H54 (cell line): ENCODE measurements at regions not wholly inside any gene's neighbourhood (a gene's known extent, or its start where the extent isn't known, plus 50 kb on each side); places are given as distances from the start of the nearest gene placed in this dataset.

Experiments used
- DNase-seq: peaks from one replicate; pipeline ENCODE4 v3.0.0; 2011; ENCODE audit warnings: low spot score, mixed read lengths; ENCODE audit not compliant: insufficient read length
- FAIRE-seq: peaks from 3 replicates; lab custom pipeline; 2011; peaks lifted over from hg19 to GRCh38; lab: Jason Lieb, UNC
- POLR2A ChIP-seq: IDR thresholded peaks from 2 replicates; pipeline ENCODE4 v1.6.1; 2011; ENCODE audit warnings: low read depth, mild to moderate bottlenecking, low read length

DNA sequence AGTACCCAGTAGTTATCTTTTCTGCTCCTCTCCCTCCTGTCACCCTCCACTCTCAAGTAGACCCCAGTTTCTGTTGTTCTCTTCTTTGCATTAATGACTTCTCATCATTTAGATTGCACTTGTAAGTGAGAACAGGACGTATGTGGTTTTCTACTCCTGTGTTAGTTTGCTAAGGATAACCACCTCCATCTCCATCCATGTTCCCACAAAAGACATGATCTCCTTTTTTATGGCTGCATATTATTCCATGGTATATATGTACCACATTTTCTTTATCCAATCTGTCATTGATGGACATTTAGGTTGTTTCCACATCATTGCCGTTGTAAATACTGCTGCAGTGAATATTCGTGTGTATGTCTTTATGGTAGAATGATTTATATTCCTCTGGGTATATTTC lies 1346.5 kb downstream of the MRPL39 start:
- DNase-seq (no peak), FAIRE-seq (no peak)
- no peak for TF ChIP-seq POLR2A

DNA sequence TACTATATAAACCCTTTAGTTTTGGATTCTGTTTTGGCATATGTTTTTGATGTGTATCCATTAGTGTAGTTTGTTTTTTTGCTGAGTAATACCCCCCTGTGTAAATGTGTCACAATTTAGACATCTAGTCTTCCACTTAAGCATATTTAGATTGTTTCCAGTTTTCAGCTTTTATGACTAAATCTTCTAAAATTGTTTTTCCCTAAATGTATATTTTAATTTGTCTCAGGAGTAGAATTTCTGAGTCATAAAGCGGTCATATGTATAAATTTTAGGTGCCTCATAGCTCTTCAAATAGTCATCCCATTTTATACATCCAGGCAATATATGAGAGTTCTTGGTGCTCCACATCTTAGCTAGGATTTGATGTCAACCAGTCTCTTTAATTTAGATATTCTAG lies 1348.0 kb downstream of the MRPL39 start:
- DNase-seq (no peak), FAIRE-seq (no peak)
- TF ChIP-seq POLR2A, result no peak

DNA sequence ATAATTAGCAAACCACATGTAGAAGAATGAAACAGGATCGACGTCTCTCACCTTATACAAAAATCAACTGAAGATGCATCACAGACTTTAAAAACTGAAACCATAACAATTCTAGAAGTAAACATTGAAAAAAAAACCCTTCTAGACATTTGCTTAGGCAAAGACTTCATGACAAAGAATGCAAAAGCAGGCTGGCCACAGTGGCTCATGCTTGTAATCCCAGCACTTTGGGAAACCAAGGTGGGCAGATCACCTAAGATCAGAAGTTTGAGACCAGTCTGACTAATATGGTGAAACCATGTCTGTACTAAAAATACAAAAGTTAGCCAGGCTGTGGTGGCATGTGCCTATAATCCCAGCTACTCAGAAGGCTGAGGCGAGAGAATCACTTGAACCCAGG lies 1351.7 kb downstream of the MRPL39 start:
- FAIRE-seq (no peak), DNase-seq (no peak)
- TF ChIP-seq POLR2A, result no peak

DNA sequence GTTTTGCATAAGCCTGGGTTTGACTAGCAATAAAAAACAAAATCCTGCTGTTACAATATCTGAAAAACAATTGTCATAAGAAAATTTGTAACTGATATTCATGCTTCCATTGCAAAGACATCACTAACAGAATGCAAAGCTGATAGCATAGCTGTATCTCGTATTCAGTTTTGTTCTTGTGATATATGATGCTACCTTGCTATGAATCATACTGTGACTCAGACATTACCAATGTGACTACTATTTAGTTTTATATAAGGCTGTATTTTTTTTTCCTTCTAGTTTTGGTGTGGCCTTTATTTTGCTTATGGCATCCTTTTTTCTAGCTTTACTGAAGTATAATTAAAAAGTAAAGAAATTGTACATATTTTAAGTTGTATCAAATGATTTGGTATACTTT lies 1381.8 kb downstream of the MRPL39 start:
- DNase-seq (no peak), FAIRE-seq (no peak)
- no peak for TF ChIP-seq POLR2A

DNA sequence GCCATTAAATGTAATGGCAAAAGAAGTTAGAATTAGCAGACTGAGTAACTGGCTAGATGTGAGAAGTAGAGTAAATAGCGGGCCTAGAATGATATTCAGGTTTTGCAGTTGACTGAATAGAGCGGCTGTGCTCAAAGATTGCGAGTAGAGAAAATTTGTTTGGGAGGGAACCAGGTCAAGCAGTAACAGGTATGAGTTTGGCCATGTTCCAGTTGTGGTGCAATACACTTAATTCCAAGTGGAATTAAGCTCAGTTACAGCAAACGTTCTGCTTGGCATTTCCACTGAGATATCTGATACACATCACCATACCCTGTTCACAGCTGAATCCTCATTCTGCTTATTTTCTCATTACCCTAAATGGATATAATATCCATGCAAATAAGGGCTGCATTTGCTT lies 1382.9 kb downstream of the MRPL39 start:
- no peak for DNase-seq
- FAIRE-seq, result no peak
- no peak for TF ChIP-seq POLR2A

DNA sequence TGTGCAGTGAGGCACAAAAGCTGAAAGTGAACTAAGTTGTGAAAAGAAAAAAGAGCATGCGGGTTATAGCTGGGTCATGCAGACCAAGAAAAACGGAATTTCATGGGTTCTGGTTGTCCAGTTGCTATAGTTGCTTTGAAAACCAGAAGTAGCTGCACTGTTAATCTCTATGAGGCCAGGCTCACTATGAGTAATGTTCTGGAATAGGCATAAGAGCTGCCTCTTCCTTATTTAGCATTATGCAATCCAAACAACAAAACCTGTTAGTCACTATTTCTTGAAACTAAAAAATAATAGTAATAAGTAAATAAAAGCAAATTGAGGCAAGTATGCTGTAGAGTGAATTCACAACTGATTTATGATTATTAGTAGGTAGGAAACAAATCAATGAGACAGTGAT lies 1383.7 kb downstream of the MRPL39 start:
- TF ChIP-seq POLR2A, result no peak
- FAIRE-seq (no peak), DNase-seq (no peak)

DNA sequence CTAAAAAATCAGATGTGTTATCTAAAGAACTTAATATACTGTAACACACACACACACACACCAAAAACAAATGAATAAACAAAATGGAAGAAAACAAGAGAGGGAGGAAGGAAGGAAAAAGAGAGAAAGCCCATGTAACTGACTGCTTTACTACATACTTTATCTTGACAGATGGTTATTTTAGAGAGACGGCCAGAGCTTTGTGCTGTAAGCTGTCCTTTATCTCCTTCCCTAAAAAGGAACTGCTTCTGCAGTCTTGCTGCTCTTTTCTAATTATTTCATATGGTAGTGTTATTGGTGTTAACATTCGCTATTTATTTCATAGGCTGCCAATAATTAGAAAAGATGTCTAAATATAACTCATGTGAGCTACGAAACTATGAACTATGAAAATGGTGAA lies 1384.6 kb downstream of the MRPL39 start:
- FAIRE-seq (no peak), DNase-seq (no peak)
- TF ChIP-seq POLR2A, result no peak

DNA sequence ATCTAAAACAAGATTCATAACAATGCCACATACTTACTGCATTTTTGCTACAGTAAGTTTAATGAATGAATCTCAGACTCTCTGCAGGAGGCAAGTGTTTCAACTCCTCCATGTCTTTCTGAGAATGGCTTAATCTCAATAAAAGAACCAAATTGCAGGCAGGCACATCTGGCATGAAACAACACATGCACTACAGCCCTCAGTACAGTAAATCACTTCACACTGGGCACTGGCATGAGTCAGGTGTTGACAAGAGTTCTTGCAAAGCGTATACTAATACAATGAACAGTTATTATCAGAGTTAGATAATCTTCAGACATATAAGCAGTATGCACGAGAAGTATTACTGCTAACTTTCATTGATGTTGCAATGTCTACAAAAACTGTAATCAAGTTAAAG lies 1386.8 kb downstream of the MRPL39 start:
- no peak for DNase-seq
- FAIRE-seq, result no peak
- no peak for TF ChIP-seq POLR2A

DNA sequence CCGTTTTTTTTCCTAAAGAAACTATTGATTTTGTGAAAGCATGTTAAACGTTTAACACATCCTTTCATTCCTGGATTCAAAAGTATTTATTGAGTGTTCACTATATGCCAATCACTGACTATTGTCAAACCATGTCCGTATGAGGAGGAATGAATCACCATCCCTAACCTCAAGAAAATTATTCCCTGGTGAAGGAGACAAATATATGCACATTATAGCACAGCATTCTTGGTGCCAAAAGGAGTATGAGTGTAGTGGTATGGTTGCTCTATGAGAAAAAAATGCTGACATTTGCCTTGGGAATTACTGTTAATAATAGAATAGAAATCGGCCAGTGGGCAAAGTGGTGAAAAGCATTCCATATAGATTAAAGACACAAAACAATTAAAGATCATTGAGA lies 1390.1 kb downstream of the MRPL39 start:
- no peak for DNase-seq

DNA sequence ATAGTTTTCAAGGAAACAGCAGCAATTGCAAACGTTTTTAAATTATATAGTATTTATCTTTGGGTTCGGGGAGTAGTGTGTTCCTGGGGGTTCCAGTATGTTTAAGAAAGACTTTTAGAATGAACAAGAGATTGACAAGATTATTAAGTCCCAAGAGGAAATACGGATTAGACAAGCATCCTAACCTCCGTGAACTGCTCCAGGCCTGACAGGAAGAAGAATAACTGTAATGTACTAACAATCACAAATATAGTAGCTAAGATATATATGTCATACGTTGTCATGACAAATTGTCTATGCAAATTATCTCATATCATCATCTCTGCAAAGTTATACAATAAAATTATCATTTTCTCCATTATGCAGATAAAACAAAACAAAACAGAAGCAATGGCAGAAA lies 1397.2 kb downstream of the MRPL39 start:
- no peak for FAIRE-seq
- TF ChIP-seq POLR2A, result no peak
- DNase-seq, result no peak

More for the DNA sequence above, 1390.1 kb downstream of the MRPL39 start:
- no peak for FAIRE-seq
- no peak for TF ChIP-seq POLR2A

DNA sequence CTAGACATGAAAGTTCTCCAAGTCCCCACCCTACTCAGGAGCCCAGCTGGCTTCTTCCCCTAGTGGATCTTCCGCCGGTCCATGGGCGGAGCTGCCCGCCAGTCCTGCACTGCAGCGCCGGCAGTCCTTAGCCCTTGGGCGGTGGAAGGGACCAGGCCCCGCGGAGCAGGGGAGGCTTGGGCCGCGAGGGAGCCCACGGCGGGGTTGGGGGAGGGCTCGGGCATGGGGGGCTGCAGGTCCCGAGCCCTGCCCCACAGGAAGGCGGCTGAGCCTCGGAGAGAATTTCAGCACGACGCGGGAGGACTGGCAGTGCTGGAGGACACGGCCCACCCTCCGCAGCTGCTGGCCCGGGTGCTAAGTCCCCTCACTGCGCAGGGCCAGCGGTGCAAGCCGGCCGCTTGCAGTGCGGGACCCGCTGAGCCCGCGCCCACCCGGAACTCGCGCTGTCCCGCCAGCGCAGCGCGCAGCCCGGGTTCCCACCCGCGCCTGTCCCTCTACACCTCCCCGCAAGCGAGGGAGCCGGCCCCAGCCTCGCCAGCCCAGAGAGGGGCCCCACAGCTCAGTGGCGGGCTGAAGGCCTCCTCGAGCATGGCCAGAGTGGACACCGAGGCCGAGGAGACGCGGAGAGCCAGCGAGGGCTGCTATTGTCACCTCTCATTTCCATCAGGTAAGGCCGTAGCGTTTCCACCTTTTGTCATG lies 1398.6 kb downstream of the MRPL39 start:
- FAIRE-seq (no peak), DNase-seq (no peak)
- no peak for TF ChIP-seq POLR2A

DNA sequence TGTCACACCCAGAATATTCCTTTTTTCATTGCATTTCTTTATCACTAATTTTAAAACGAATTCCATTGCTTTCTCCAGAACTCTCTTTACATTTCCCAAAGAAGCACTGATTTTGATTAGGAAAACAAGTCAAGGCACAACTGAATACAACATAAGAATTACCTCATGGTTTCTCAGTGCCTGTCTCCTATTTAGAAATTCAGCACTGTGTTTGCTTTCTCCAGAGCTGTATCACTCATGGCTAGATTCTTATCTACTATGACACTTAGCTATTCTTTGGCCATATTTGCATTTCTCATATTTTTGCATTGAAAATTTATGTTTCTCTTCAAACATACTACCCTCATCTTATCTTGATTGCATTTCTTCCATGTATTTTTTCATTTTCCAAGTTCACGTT lies 1402.0 kb downstream of the MRPL39 start:
- DNase-seq, result no peak
- no peak for TF ChIP-seq POLR2A

DNA sequence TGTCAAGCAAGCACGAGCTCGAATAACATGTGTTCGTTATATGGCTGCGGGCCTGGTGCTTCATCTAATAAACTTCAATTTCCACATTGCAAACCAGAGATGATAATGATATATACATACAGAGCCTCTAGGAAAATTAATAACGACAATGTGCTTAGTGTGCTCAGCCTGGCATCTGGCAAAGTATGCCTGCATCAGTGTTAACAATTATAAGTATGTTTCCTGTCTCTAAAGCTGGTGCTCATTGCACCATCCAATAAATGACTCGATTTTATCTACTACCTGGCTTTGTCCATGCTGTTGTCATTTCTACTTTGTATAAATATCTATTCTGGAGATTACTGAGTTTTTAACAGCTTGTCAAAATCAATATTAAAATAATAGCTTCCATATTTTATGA lies 1402.6 kb downstream of the MRPL39 start:
- no peak for DNase-seq
- TF ChIP-seq POLR2A, result no peak
- no peak for FAIRE-seq

More for the DNA sequence above, 1402.0 kb downstream of the MRPL39 start:
- no peak for FAIRE-seq

DNA sequence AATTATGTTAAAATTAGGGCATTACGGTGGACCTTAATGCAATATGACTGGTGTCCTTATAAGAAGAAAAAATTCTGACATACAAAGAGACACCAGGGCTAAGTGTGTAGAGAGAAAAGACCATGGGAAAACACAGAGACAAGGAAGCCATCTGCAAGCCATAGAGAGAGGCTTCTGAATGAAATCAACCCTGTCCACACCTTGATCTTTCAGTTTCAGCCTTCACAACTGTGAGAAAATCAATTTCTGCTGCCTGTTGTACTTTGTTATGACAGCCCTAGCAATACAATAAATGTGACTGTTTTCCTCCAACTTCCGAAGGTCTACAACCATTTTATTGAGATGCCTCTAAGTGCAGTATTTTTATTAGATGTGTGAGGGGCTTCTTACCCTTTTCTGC lies 1407.2 kb downstream of the MRPL39 start:
- no peak for TF ChIP-seq POLR2A
- no peak for DNase-seq
- no peak for FAIRE-seq

DNA sequence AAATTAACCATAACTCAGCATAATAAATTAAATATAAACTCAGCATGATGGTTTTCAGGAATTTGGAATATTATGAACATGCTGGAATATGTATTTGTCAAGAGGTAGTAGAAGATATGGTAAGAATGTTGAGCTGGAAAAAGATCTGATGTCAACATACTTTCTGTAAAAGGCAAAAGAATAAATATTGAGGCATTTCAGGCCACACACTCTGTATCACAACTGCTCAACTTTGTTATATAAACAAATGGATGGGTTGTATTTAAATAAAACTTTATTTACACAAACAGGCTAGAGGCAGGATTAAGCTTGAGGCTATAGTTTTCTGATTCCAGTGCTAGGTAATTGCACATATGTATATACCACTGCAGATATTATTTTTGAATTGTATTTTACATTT lies 1409.4 kb downstream of the MRPL39 start:
- TF ChIP-seq POLR2A, result no peak
- no peak for DNase-seq
- no peak for FAIRE-seq
